GM12891 (cell line): ENCODE measurements at regions not wholly inside any gene's neighbourhood (a gene's known extent, or its start where the extent isn't known, plus 50 kb on each side); places are given as distances from the start of the nearest gene placed in this dataset.

Experiments
- POLR2A ChIP-seq: IDR thresholded peaks from 2 replicates; pipeline ENCODE4 v1.6.1; 2011; ENCODE audit warnings: low read depth, low read length, control low read depth
- POLR2AphosphoS5 ChIP-seq: IDR thresholded peaks from 2 replicates; pipeline ENCODE4 v1.6.1; 2011; ENCODE audit warnings: low read depth, low read length, control low read depth

GRCh38 chr20:24314053-24314452 is 155.4 kb upstream of the SYNDIG1 start:
- TF ChIP-seq POLR2AphosphoS5 (no peak), POLR2A (no peak)
